ENCODE measurements at regions not wholly inside any gene's neighbourhood (a gene's known extent, or its start where the extent isn't known, plus 50 kb on each side); places are given as distances from the start of the nearest gene placed in this dataset.

DNA sequence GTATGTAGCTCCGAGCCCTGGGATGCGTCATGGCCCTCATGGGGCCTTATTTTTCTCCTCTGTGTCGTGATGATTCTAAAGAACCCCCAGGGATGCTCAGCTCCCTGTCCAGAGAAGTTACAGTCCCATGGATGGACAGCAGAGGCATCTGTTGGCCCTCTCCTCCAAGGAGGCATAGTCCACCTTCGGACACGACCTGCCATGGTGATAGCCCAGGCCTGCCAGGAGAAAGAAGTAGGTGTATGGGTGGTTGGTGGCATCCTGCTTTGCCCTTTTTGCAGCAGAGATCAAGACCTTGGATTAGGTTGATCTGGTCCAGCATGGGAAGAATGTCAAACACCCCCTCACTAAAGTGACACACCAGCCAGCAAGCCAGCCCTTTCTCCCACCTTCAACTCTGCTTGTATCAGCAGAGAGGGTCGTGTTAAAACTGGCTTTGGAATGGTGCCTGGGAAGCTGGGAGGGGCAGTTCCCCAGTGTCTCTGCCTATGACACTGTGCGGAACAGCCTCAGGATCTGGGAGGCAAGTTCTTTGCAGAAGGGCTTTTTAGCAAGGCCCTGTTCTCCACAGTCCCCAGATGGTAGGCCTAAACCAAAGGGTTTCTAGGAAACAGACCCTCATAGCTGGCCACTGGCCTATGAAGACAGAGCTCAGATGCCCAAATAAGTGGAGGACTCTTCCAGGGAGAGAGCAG is 259.9 kb upstream of the RPL38 start:
- no peaks in the 10 kb centered on the region for H3K36me3 ChIP-seq
- no peak overlapping the region for H3K27ac ChIP-seq
- no peak for DNase-seq
- H3K9me3 ChIP-seq (ENCODE audit: severe bottlenecking): peaks cover 5% of the 10 kb centered on the region
- H3K4me3 ChIP-seq (ENCODE audit: low read depth, low read length): no peak overlapping the region
- H3K27me3 ChIP-seq (ENCODE audit: insufficient read depth, low read depth, severe bottlenecking): no peaks in the 10 kb centered on the region
- TF ChIP-seq, protein P1, sequence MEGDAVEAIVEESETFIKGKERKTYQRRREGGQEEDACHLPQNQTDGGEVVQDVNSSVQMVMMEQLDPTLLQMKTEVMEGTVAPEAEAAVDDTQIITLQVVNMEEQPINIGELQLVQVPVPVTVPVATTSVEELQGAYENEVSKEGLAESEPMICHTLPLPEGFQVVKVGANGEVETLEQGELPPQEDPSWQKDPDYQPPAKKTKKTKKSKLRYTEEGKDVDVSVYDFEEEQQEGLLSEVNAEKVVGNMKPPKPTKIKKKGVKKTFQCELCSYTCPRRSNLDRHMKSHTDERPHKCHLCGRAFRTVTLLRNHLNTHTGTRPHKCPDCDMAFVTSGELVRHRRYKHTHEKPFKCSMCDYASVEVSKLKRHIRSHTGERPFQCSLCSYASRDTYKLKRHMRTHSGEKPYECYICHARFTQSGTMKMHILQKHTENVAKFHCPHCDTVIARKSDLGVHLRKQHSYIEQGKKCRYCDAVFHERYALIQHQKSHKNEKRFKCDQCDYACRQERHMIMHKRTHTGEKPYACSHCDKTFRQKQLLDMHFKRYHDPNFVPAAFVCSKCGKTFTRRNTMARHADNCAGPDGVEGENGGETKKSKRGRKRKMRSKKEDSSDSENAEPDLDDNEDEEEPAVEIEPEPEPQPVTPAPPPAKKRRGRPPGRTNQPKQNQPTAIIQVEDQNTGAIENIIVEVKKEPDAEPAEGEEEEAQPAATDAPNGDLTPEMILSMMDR (IDR thresholded peaks at IDR 0.05; ENCODE audit: low read depth, low read length): no peak

GRCh38 chr17:73944366-73944765 is 259.1 kb upstream of the RPL38 start:
- no peaks in the 10 kb centered on the region for H3K36me3 ChIP-seq
- no peak for DNase-seq
- H3K4me3 ChIP-seq (ENCODE audit: low read depth, low read length): no peak overlapping the region
- TF ChIP-seq, protein P1 (IDR thresholded peaks at IDR 0.05; ENCODE audit: low read depth, low read length): no peak
- no peaks in the 10 kb centered on the region for H3K27me3 ChIP-seq (ENCODE audit: insufficient read depth, low read depth, severe bottlenecking)
- H3K9me3 ChIP-seq (ENCODE audit: severe bottlenecking): peaks cover 5% of the 10 kb centered on the region
- no peak overlapping the region for H3K27ac ChIP-seq

DNA sequence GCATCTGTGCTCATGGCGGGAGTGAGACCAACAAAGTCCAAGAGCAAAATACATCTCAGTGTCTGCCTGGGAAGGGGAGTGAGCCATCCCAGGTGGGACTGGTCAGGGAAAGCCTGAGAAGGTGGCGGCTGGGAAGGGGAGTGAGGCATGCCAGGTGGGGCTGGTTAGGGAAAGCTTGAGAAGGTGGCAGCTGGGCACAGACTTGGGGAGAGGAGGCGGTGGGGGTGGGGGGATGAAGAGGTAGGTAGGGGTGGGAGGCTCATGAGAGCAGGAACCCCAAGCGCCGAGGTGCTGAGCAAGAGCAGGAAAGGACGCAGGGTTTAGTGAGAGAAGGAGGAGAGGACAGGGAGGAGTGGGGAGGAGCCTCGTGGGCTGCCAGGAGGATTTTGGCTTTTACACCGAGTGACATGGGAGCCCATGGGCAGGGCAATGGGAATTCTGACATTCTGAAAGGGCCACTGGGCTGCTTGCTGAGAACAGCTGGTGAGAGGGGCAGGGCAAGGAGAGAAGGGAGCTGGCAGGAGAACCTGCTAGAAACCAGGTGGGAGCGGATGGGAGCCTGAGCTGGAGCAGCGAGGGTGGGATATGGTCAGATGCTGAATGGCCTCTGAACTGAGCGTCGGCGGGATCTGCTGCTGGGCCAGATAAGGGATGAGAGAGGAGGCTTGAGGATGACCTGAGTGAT is 256.1 kb upstream of the RPL38 start:
- TF ChIP-seq, protein P1 (IDR thresholded peaks at IDR 0.05; ENCODE audit: low read depth, low read length): no peak
- DNase-seq: no peak
- H3K36me3 ChIP-seq: no peaks in the 10 kb centered on the region
- no peak overlapping the region for H3K27ac ChIP-seq
- H3K27me3 ChIP-seq (ENCODE audit: insufficient read depth, low read depth, severe bottlenecking): no peaks in the 10 kb centered on the region
- H3K4me3 ChIP-seq (ENCODE audit: low read depth, low read length): no peak overlapping the region
- H3K9me3 ChIP-seq (ENCODE audit: severe bottlenecking): peaks cover 5% of the 10 kb centered on the region

DNA sequence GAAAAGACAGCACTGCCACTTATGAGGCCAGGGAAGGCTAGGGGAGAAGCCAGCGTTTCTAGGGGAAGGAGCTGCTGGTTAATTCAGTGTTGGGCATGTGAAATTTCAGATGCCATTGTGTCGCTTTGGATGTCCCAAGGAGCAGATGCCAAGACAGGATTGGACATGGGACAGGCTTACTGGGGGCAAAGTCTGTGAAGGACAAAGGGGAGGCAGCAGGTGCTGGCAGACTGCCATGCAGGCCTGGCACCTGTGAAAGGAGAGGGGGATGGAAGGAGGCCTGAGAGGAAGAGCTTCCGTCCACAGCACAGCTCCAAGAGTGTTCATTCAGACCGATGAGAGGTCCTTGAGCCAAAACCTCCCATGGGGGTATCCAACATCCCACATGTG is 255.5 kb upstream of the RPL38 start:
- H3K27me3 ChIP-seq (ENCODE audit: insufficient read depth, low read depth, severe bottlenecking): no peaks in the 10 kb centered on the region
- TF ChIP-seq, protein P1 (IDR thresholded peaks at IDR 0.05; ENCODE audit: low read depth, low read length): no peak
- peaks cover 5% of the 10 kb centered on the region for H3K9me3 ChIP-seq (ENCODE audit: severe bottlenecking)
- H3K27ac ChIP-seq: no peak overlapping the region
- no peaks in the 10 kb centered on the region for H3K36me3 ChIP-seq
- no peak for DNase-seq
- H3K4me3 ChIP-seq (ENCODE audit: low read depth, low read length): no peak overlapping the region

GRCh38 chr17:73949903-73950592 is 253.4 kb upstream of the RPL38 start:
- H3K27ac ChIP-seq: no peak overlapping the region
- no peaks in the 10 kb centered on the region for H3K27me3 ChIP-seq (ENCODE audit: insufficient read depth, low read depth, severe bottlenecking)
- H3K36me3 ChIP-seq: no peaks in the 10 kb centered on the region
- TF ChIP-seq, protein P1 (IDR thresholded peaks at IDR 0.05; ENCODE audit: low read depth, low read length): no peak
- no peak for DNase-seq
- H3K9me3 ChIP-seq (ENCODE audit: severe bottlenecking): peaks cover 5% of the 10 kb centered on the region
- H3K4me3 ChIP-seq (ENCODE audit: low read depth, low read length): no peak overlapping the region
